ENCODE measurements at regions not wholly inside any gene's neighbourhood (a gene's known extent, or its start where the extent isn't known, plus 50 kb on each side); places are given as distances from the start of the nearest gene placed in this dataset.

GRCh38 chr3:170644711-170645110 lies 58.8 kb upstream of the SLC7A14 start:
- no TSS peak for BruUV-seq (replicated peaks)
- Histone ChIP-seq H3K36me3 (ENCODE audit: insufficient read depth, low read length, poor library complexity, severe bottlenecking) (no peaks in the 10 kb centered on the region), H3K4me1 (ENCODE audit: insufficient read depth, low read length, poor library complexity, severe bottlenecking) (no peaks in the 10 kb centered on the region), H3K27ac (ENCODE audit: low read depth, low read length, poor library complexity, severe bottlenecking) (no peak overlapping the region), H3K9me3 (ENCODE audit: low read depth, low read length, poor library complexity, severe bottlenecking) (no peaks in the 10 kb centered on the region), H3K27me3 (replicated peaks; ENCODE audit: insufficient read depth, low read depth, low read length, poor library complexity) (peaks cover 12% of the 10 kb centered on the region), H3K4me3 (ENCODE audit: low read depth, low read length, poor library complexity, severe bottlenecking) (no peak overlapping the region)
- POLR2A ChIA-PET (ENCODE audit: low non-redundant PET) = no interaction called here
- DNase-seq (ENCODE audit: low spot score) = no peak
- TF ChIP-seq CTCF (conservative IDR thresholded peaks at IDR 0.05; ENCODE audit: low read depth, low read length) = no peak
- TF ChIP-seq EZH2 (IDR thresholded peaks at IDR 0.05; ENCODE audit: borderline replicate concordance, low read depth, low read length, poor library complexity, severe bottlenecking) = no peak
- CTCF ChIA-PET = no interaction called here
- intact Hi-C loops (cut with micrococcal nuclease; ENCODE audit: unreplicated experiment) = no loop called here

- H3K36me3 ChIP-seq (ENCODE audit: insufficient read depth, low read length, poor library complexity, severe bottlenecking) = no peaks in the 10 kb centered on the region
- no peaks in the 10 kb centered on the region for H3K4me1 ChIP-seq (ENCODE audit: insufficient read depth, low read length, poor library complexity, severe bottlenecking)
- POLR2A ChIA-PET (ENCODE audit: low non-redundant PET) = no interaction called here
- intact Hi-C loops (cut with micrococcal nuclease; ENCODE audit: unreplicated experiment) = no loop called here
- no TSS peak for BruUV-seq (replicated peaks)
- no peaks in the 10 kb centered on the region for H3K9me3 ChIP-seq (ENCODE audit: low read depth, low read length, poor library complexity, severe bottlenecking)
- no peak overlapping the region for H3K4me3 ChIP-seq (ENCODE audit: low read depth, low read length, poor library complexity, severe bottlenecking)
- CTCF ChIA-PET = no interaction called here
- no peak for DNase-seq (ENCODE audit: low spot score)
- peaks cover 7% of the 10 kb centered on the region for H3K27me3 ChIP-seq (replicated peaks; ENCODE audit: insufficient read depth, low read depth, low read length, poor library complexity)
- H3K27ac ChIP-seq (ENCODE audit: low read depth, low read length, poor library complexity, severe bottlenecking) = no peak overlapping the region
- TF ChIP-seq EZH2 (IDR thresholded peaks at IDR 0.05; ENCODE audit: borderline replicate concordance, low read depth, low read length, poor library complexity, severe bottlenecking) (no peak), CTCF (conservative IDR thresholded peaks at IDR 0.05; ENCODE audit: low read depth, low read length) (no peak)
Measured at GRCh38 chr3:170643831-170644230, 58.0 kb upstream of the SLC7A14 start.

DNA sequence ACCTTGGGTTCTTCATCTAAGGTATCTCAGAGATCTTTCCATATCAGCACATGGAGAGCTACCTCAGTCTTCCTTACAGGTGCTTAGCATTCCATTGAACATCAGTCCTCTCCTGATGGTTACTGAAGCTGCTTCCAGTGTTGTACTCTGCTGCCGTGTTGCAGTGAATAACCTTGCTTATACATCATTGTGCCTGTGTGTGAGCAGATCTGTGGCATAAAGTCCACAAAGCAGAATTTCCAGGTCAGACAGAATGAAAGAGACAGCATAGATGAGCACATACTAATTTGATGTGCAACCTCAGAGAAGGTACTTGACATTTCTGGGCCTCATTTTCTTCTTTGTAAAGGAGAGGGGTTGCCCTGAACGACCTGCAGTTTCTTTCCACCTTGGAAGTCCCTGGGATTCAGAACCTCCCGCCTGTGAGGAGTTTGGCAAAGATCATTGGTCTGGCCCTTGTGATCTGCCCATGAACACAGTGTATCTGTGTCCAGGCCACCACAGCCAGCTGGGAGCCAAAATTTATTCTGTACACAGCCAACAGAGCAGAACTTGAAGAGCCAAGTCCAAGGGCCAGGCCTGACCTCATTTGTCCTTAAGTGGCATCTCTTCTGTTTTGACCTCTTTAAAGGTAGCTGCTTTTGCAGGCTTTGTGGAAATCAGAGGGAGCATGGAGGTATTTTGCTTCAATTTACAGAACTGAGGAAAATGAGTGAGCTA lies 57.2 kb upstream of the SLC7A14 start:
- Histone ChIP-seq H3K9me3 (ENCODE audit: low read depth, low read length, poor library complexity, severe bottlenecking) (no peaks in the 10 kb centered on the region), H3K4me3 (ENCODE audit: low read depth, low read length, poor library complexity, severe bottlenecking) (no peak overlapping the region), H3K27me3 (replicated peaks; ENCODE audit: insufficient read depth, low read depth, low read length, poor library complexity) (no peaks in the 10 kb centered on the region), H3K4me1 (ENCODE audit: insufficient read depth, low read length, poor library complexity, severe bottlenecking) (no peaks in the 10 kb centered on the region), H3K27ac (ENCODE audit: low read depth, low read length, poor library complexity, severe bottlenecking) (no peak overlapping the region), H3K36me3 (ENCODE audit: insufficient read depth, low read length, poor library complexity, severe bottlenecking) (no peaks in the 10 kb centered on the region)
- ChIA-PET CTCF (no interaction called here), POLR2A (ENCODE audit: low non-redundant PET) (no interaction called here)
- TF ChIP-seq EZH2 (IDR thresholded peaks at IDR 0.05; ENCODE audit: borderline replicate concordance, low read depth, low read length, poor library complexity, severe bottlenecking) (no peak), CTCF (conservative IDR thresholded peaks at IDR 0.05; ENCODE audit: low read depth, low read length) (no peak)
- intact Hi-C loops (cut with micrococcal nuclease; ENCODE audit: unreplicated experiment) = no loop called here
- DNase-seq (ENCODE audit: low spot score) = no peak
- BruUV-seq (replicated peaks) = no TSS peak

All from A673 (cell line).